SK-N-SH (cell line): ENCODE measurements at regions not wholly inside any gene's neighbourhood (a gene's known extent, or its start where the extent isn't known, plus 50 kb on each side); places are given as distances from the start of the nearest gene placed in this dataset.

Experiments
- CTCF ChIA-PET: fragments of 300-600, 350-600 bp; formaldehyde crosslinking; extraction: SDS; loops from one replicate; lab custom pipeline; 2021; lab: Yijun Ruan, JAX
- POLR2A ChIA-PET: fragments of 350-600 bp; sonication (Branson Sonifier 250); formaldehyde crosslinking; extraction: SDS; loops from one replicate; lab custom pipeline; 2020; ENCODE audit warnings: antibody characterized with exemption, inconsistent platforms; lab: Yijun Ruan, JAX
- DNase-seq: peaks from one replicate; pipeline ENCODE4 v3.0.0; 2012
- H2AFZ ChIP-seq: fragments of 200-600 bp; sonication (generic); 2 replicates; pipeline ENCODE4 v1.8.1; 2016; ENCODE audit warnings: antibody characterized with exemption, mild to moderate bottlenecking, low read depth
- H3F3A ChIP-seq: fragments of 200-600 bp; sonication (generic); replicated peaks from 2 replicates; pipeline ENCODE3; 2016; ENCODE audit warnings: antibody characterized with exemption, mild to moderate bottlenecking; ENCODE audit not compliant: insufficient read depth
- H3K27ac ChIP-seq, 2 experiments: fragments of 200-500 bp in 1 of 2; fragments of 200-600 bp in 1 of 2; sonication (Bioruptor generic) in 1 of 2; sonication (generic), shearing (Covaris generic) in 1 of 2; 2 replicates each; pipeline versions ENCODE4 v1.5.1 to v1.6.1; 2014 to 2016; ENCODE audit warnings: low read depth in 2 of 2, inconsistent platforms in 1 of 2, low read length in 1 of 2, mild to moderate bottlenecking in 1 of 2, mixed read lengths in 1 of 2
- H3K27me3 ChIP-seq: fragments of 200-600 bp; sonication (generic), shearing (Covaris generic); 2 replicates; pipeline ENCODE4 v1.6.1; 2016; ENCODE audit warnings: mixed run types; ENCODE audit not compliant: insufficient read depth
- H3K36me3 ChIP-seq, 2 experiments: fragments of 200-500 bp in 1 of 2; fragments of 200-600 bp in 1 of 2; sonication (Bioruptor generic) in 1 of 2; sonication (generic) in 1 of 2; replicated peaks in 1 of 2; 2 replicates each; pipeline versions ENCODE3 to v1.5.1; 2014 to 2016; ENCODE audit warnings: low read length in 1 of 2, mild to moderate bottlenecking in 1 of 2; ENCODE audit not compliant: insufficient read depth in 2 of 2, control insufficient read depth in 1 of 2
- H3K4me1 ChIP-seq, 2 experiments: fragments of 200-500 bp in 1 of 2; fragments of 200-600 bp in 1 of 2; sonication (Bioruptor generic) in 1 of 2; sonication (generic), shearing (Covaris generic) in 1 of 2; 2 replicates each; pipeline versions ENCODE4 v1.5.1 to v1.6.1; 2014 to 2016; ENCODE audit warnings: low read depth in 1 of 2, low read length in 1 of 2, mixed run types in 1 of 2; ENCODE audit not compliant: insufficient read depth in 2 of 2, control insufficient read depth in 1 of 2
- H3K4me2 ChIP-seq: fragments of 200-600 bp; sonication (generic), shearing (Covaris generic); 2 replicates; pipeline ENCODE4 v1.6.1; 2017; ENCODE audit warnings: mixed run types
- H3K4me3 ChIP-seq, 2 experiments: fragments of 200-500 bp in 1 of 2; fragments of 200-600 bp in 1 of 2; sonication (Bioruptor generic) in 1 of 2; sonication (generic), shearing (Covaris generic) in 1 of 2; 2 replicates each; pipeline versions ENCODE4 v1.5.1 to v1.8.1; 2014 to 2016; ENCODE audit warnings: low read depth in 2 of 2, inconsistent platforms in 1 of 2, low read length in 1 of 2, mild to moderate bottlenecking in 1 of 2, mixed read lengths in 1 of 2, moderate library complexity in 1 of 2
- H3K79me2 ChIP-seq: fragments of 200-600 bp; sonication (generic); 2 replicates; pipeline ENCODE4 v1.8.1; 2017; ENCODE audit warnings: mild to moderate bottlenecking; ENCODE audit not compliant: insufficient read depth
- H3K9ac ChIP-seq: fragments of 200-600 bp; sonication (generic); 2 replicates; pipeline ENCODE4 v1.6.1; 2017; ENCODE audit warnings: mixed run types
- H3K9me2 ChIP-seq: fragments of 200-600 bp; sonication (generic); 2 replicates; pipeline ENCODE4 v1.6.1; 2017; ENCODE audit warnings: mixed run types
- H3K9me3 ChIP-seq: fragments of 200-600 bp; sonication (generic); 2 replicates; pipeline ENCODE4 v1.6.1; 2017; ENCODE audit warnings: mixed run types, mild to moderate bottlenecking, moderate library complexity
- H4K20me1 ChIP-seq: fragments of 200-600 bp; sonication (generic); 2 replicates; pipeline ENCODE4 v1.6.1; 2017; ENCODE audit warnings: mild to moderate bottlenecking, mixed run types; ENCODE audit not compliant: insufficient read depth
- CTCF ChIP-seq: fragments of 200-600 bp; sonication (generic); IDR thresholded peaks from 2 replicates; pipeline ENCODE4 v1.6.1; 2017; ENCODE audit warnings: antibody characterized with exemption, mild to moderate bottlenecking, moderate library complexity
- EZH2phosphoT487 ChIP-seq: fragments of 200-600 bp; sonication (generic); IDR thresholded peaks from 2 replicates; pipeline ENCODE4 v1.6.1; 2017; ENCODE audit warnings: low read depth, mixed run types, mild to moderate bottlenecking, antibody characterized with exemption, moderate library complexity, borderline replicate concordance
- FOSL2 ChIP-seq: IDR thresholded peaks from 2 replicates; pipeline ENCODE4 v1.4.0; 2012; ENCODE audit warnings: low read depth, mild to moderate bottlenecking, moderate library complexity, borderline replicate concordance
- IRF3 ChIP-seq: fragments of 150-350 bp; IDR thresholded peaks from 2 replicates; pipeline ENCODE4 v1.6.1; 2016; ENCODE audit warnings: mild to moderate bottlenecking, low read depth, low read length
- JUND ChIP-seq: IDR thresholded peaks from 2 replicates; pipeline ENCODE4 v1.4.0; 2012
- MAX ChIP-seq: IDR thresholded peaks from 2 replicates; pipeline ENCODE4 v1.4.0; 2012; ENCODE audit warnings: low read depth
- MXI1 ChIP-seq: IDR thresholded peaks from 2 replicates; pipeline ENCODE4 v1.6.1; 2012; ENCODE audit warnings: mild to moderate bottlenecking, low read depth, low read length, improper control_type of control experiment
- RAD21 ChIP-seq: IDR thresholded peaks from 2 replicates; pipeline ENCODE4 v1.6.1; 2012; ENCODE audit warnings: mild to moderate bottlenecking, low read length
- RCOR1 ChIP-seq: fragments of 150-350 bp; IDR thresholded peaks from 2 replicates; pipeline ENCODE4 v1.6.1; 2017; ENCODE audit warnings: antibody characterized with exemption, low read length
- REST ChIP-seq: IDR thresholded peaks from 2 replicates; pipeline ENCODE4 v1.6.1; 2012; ENCODE audit warnings: mild to moderate bottlenecking, low read depth, low read length, moderate library complexity
- RXRA ChIP-seq: IDR thresholded peaks from 2 replicates; pipeline ENCODE4 v1.4.0; 2012; ENCODE audit warnings: low read depth, mild to moderate bottlenecking, borderline replicate concordance
- SIN3A ChIP-seq: IDR thresholded peaks from 2 replicates; pipeline ENCODE4 v1.6.1; 2012; ENCODE audit warnings: low read depth, mild to moderate bottlenecking, low read length, moderate library complexity, borderline replicate concordance
- SMC3 ChIP-seq: IDR thresholded peaks from 2 replicates; pipeline ENCODE4 v1.6.1; 2012; ENCODE audit warnings: low read depth, low read length, improper control_type of control experiment
- TCF12 ChIP-seq: IDR thresholded peaks from 2 replicates; pipeline ENCODE4 v1.4.0; 2012
- TEAD4 ChIP-seq: IDR thresholded peaks from 2 replicates; pipeline ENCODE4 v1.4.0; 2012; ENCODE audit warnings: mild to moderate bottlenecking, borderline replicate concordance; ENCODE audit not compliant: insufficient read depth
- USF1 ChIP-seq: IDR thresholded peaks from 2 replicates; pipeline ENCODE4 v1.4.0; 2012; ENCODE audit warnings: low read depth, borderline replicate concordance
- USF2 ChIP-seq: fragments of 150-350 bp; IDR thresholded peaks from 2 replicates; pipeline ENCODE4 v1.6.1; 2017; ENCODE audit warnings: antibody characterized with exemption, low read length, low read depth, borderline replicate concordance
- ZBTB33 ChIP-seq: IDR thresholded peaks from 2 replicates; pipeline ENCODE4 v1.4.0; 2012; ENCODE audit warnings: low read depth, borderline replicate concordance
- WGBS: methylation state at CpG from one replicate; pipeline ENCODE4 v1.1.6; 2017; ENCODE audit warnings: low lambda C conversion rate; 5-methylcytosine and 5-hydroxymethylcytosine counted together

- TF ChIP-seq CTCF (no peak), JUND (no peak), SIN3A (no peak), FOSL2 (no peak), TCF12 (no peak), IRF3 (no peak), RAD21 (no peak), ZBTB33 (no peak), USF1 (no peak)
- TF ChIP-seq, all 33 proteins: peak for 0
Observed at GRCh38 chr7:46360296-46360695, 439.2 kb upstream of the IGFBP3 start (continued).

- TF ChIP-seq RCOR1 (no peak), SMC3 (no peak), TEAD4 (no peak), EZH2phosphoT487 (no peak), USF2 (no peak), MXI1 (no peak), REST (no peak), RXRA (no peak), MAX (no peak), USF1 (no peak)
- TF ChIP-seq, all 33 proteins: peak for 0
- DNase-seq: no peak
- Histone ChIP-seq H3K9me3 (peaks cover 3% of the 10 kb centered on the region; the same call in 1 of the 2 replicates), H3K36me3 (no peaks in the 10 kb centered on the region), H3K9me2 (no peaks in the 10 kb centered on the region), H2AFZ (no peak overlapping the region), H3K4me2 (no peak overlapping the region), H3K27ac (no peak overlapping the region), H3K4me3 (no peak overlapping the region), H3K9ac (no peak overlapping the region), H3K79me2 (no peaks in the 10 kb centered on the region), H3K27me3 (no peaks in the 10 kb centered on the region), H4K20me1 (no peaks in the 10 kb centered on the region), H3K4me1 (no peaks in the 10 kb centered on the region), H3F3A (no peaks in the 10 kb centered on the region)
- 81% methylated on average over 5 of the region's 5 CpGs for WGBS
- CTCF ChIA-PET: interaction anchor here (1.0 to 4.6 kb wide), 4 partner anchors 436 to 896 kb away, joined by 3 to 47 read pairs (median 4); partner anchors contain the start of gene IGFBP3
- POLR2A ChIA-PET: interaction anchor here (0.7 kb wide), 1 partner anchor 97 kb away, joined by 3 read pairs; no protein-coding TSS in a partner anchor
Observed at GRCh38 chr7:46357851-46358250, 436.8 kb upstream of the IGFBP3 start.
